T-helper 2 cell treated with Interferon-gamma antibody and Interleukin-4, amounts not matched to agents 5 μg/mL and 100 μg/mL, for 36 hours (primary cell): ENCODE measurements at regions not wholly inside any gene's neighbourhood (a gene's known extent, or its start where the extent isn't known, plus 50 kb on each side); places are given as distances from the start of the nearest gene placed in this dataset.

Experiments used
- DNase-seq: peaks from one replicate; pipeline ENCODE4 v3.0.0; 2021; ENCODE audit warnings: low spot score
- H3K27ac Mint-ChIP-seq: one replicate; pipeline ENCODE4 v1.8.0; 2021; ENCODE audit warnings: mild to moderate bottlenecking, mixed read lengths
- H3K27me3 Mint-ChIP-seq: one replicate; pipeline ENCODE4 v1.8.0; 2021; ENCODE audit warnings: low read depth, mixed read lengths
- H3K36me3 Mint-ChIP-seq: one replicate; pipeline ENCODE4 v1.8.0; 2021; ENCODE audit warnings: low read depth, mixed read lengths
- H3K4me1 Mint-ChIP-seq: one replicate; pipeline ENCODE4 v1.8.0; 2021; ENCODE audit warnings: low read depth, mixed read lengths
- H3K4me3 Mint-ChIP-seq: one replicate; pipeline ENCODE4 v1.8.0; 2022; ENCODE audit warnings: mild to moderate bottlenecking, moderate library complexity, mixed read lengths
- H3K9me3 Mint-ChIP-seq: one replicate; pipeline ENCODE4 v1.8.0; 2021; ENCODE audit warnings: mixed read lengths

DNA sequence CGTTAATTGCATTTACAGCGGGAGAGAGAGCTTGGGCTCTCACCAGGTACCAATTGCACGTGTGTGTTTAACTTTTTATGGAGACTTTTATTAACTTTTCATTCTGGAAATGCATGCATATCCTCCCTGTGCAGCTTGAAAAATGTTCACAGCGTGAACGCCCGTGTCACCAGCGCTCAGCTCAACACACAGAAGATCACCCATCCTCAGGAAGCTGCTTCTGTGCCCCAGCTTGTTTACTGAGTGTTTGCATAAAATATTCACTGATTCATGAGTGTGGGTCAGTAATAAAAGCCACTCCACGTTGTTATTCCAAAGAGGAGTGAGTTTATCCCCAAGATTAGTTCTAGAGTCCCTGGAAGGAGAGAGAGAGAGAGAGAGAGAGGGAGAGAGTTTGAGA is 75.5 kb upstream of the FZD10 start:
- no peak for DNase-seq
- Mint-ChIP-seq H3K4me1 (peaks cover 11% of the 10 kb centered on the region), H3K27me3 (no peaks in the 10 kb centered on the region), H3K4me3 (peak overlapping the region; percentile 1), H3K36me3 (no peaks in the 10 kb centered on the region), H3K27ac (no peak overlapping the region), H3K9me3 (peaks cover 7% of the 10 kb centered on the region)

DNA sequence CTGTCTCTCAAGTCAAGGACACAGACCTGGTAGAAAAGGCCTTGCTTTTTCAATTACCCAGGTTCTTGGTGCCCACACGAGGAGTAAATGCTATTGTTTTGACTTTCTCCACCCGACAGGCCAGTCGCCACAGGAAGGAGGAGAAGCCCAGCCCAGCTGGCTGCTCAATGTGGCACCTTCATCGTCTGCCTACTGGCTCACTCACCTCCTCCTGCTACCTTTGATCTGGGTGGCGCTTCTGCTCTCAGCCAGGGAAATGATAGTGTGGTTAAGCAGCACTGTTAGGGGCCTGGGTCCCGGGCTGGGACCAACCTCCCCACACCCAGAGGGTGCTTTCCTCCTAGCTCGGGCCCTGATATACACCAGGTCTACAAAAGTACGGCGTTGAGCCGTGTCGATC is 75.0 kb upstream of the FZD10 start:
- H3K36me3 Mint-ChIP-seq = no peaks in the 10 kb centered on the region
- peaks cover 10% of the 10 kb centered on the region for H3K9me3 Mint-ChIP-seq
- no peak for DNase-seq
- peaks cover 11% of the 10 kb centered on the region for H3K4me1 Mint-ChIP-seq
- no peak overlapping the region for H3K4me3 Mint-ChIP-seq
- no peak overlapping the region for H3K27ac Mint-ChIP-seq
- H3K27me3 Mint-ChIP-seq = no peaks in the 10 kb centered on the region

GRCh38 chr12:130088504-130088903 is 73.8 kb upstream of the FZD10 start:
- Mint-ChIP-seq H3K4me1 (peaks cover 8% of the 10 kb centered on the region), H3K27ac (no peak overlapping the region), H3K9me3 (peaks cover 10% of the 10 kb centered on the region), H3K36me3 (no peaks in the 10 kb centered on the region), H3K4me3 (no peak overlapping the region), H3K27me3 (no peaks in the 10 kb centered on the region)
- no peak for DNase-seq

- no peak overlapping the region for H3K27ac Mint-ChIP-seq
- H3K4me1 Mint-ChIP-seq = peaks cover 8% of the 10 kb centered on the region
- no peak overlapping the region for H3K4me3 Mint-ChIP-seq
- peaks cover 10% of the 10 kb centered on the region for H3K9me3 Mint-ChIP-seq
- no peaks in the 10 kb centered on the region for H3K27me3 Mint-ChIP-seq
- H3K36me3 Mint-ChIP-seq = no peaks in the 10 kb centered on the region
- DNase-seq = no peak
Measured at GRCh38 chr12:130090542-130090941, 71.7 kb upstream of the FZD10 start.

DNA sequence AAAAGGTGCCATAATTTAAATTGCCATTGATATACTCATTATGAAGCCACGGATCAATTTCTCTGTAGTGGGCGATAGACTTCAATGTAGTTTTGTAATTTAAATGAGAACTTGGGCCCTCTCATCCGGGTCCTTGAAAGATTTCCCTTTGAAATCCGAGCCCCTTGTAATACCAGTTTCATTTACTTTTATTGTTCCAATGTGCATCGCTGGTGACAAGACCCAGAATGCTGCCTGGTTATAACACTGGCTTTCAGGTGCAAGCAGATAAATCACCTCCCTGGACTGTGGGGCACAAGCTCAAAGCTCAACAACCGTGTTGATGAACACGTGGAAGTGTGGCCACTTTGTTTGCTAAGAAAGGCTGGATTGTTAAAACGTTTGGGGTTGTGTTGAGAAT is 68.9 kb upstream of the FZD10 start:
- peaks cover 10% of the 10 kb centered on the region for H3K9me3 Mint-ChIP-seq
- H3K27ac Mint-ChIP-seq = no peak overlapping the region
- no peak for DNase-seq
- no peaks in the 10 kb centered on the region for H3K27me3 Mint-ChIP-seq
- H3K36me3 Mint-ChIP-seq = no peaks in the 10 kb centered on the region
- H3K4me3 Mint-ChIP-seq = no peak overlapping the region
- H3K4me1 Mint-ChIP-seq = no peaks in the 10 kb centered on the region

DNA sequence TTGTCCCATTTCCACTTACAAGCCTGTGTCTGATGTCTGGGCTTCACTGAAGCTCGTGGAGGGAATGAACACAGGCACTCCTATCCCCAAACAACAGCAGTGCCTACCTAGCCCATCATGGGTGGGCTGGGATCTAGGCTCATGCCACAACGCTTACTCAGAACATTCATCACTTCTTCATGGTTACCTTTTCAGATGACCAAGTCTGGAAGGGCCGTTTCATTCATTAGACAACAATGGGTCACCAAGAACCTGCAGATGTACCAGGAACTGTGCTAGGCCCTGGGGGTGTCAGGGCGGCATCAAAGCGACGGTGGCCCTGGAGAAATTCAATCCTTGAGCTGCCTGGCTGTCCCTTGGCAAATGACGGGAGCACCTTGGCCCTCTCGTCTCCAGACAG is 64.9 kb upstream of the FZD10 start:
- Mint-ChIP-seq H3K4me1 (no peaks in the 10 kb centered on the region), H3K27ac (no peak overlapping the region), H3K36me3 (no peaks in the 10 kb centered on the region), H3K9me3 (no peaks in the 10 kb centered on the region), H3K27me3 (no peaks in the 10 kb centered on the region), H3K4me3 (no peak overlapping the region)
- no peak for DNase-seq

- Mint-ChIP-seq H3K4me1 (no peaks in the 10 kb centered on the region), H3K27me3 (no peaks in the 10 kb centered on the region), H3K4me3 (no peak overlapping the region), H3K9me3 (no peaks in the 10 kb centered on the region), H3K36me3 (no peaks in the 10 kb centered on the region), H3K27ac (no peak overlapping the region)
- DNase-seq = no peak
Measured at GRCh38 chr12:130097798-130098255, 64.4 kb upstream of the FZD10 start.

DNA sequence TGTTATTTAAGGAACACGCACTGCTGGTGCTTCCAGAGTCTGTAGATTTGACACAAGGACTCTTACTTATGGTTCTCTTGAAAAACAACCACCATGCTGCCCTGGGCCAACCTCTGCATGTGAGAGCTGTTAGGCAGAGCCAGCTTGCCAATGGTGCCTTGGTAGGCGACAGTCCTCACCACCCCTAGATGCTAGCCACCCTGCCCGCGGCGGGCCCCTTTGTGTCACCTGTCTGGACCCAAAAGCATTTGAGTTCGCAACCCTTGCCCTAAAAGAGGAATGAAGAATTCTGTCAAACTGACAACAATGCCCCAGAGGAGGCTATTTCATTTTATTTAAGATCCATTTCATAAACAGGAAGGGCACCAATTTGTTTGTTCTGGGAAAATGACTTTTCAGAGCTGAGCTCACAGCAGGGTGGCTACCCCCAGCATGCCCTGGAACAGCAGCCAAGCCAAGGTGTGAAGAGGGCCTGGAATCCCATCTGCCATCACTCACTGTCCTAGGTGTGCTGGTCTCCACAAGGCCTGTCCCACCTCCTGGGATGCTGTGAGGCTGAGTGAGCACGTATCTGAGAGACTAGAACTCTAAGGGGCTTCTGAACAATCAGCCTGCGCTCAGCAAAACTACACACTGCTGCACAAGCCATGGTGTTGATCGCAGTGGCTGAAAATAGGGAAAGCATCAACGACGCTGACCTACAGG is 63.8 kb upstream of the FZD10 start:
- Mint-ChIP-seq H3K4me3 (no peak overlapping the region), H3K27me3 (no peaks in the 10 kb centered on the region), H3K36me3 (no peaks in the 10 kb centered on the region), H3K27ac (no peak overlapping the region), H3K9me3 (no peaks in the 10 kb centered on the region), H3K4me1 (no peaks in the 10 kb centered on the region)
- no peak for DNase-seq

- H3K27me3 Mint-ChIP-seq = peaks cover 7% of the 10 kb centered on the region
- no peaks in the 10 kb centered on the region for H3K36me3 Mint-ChIP-seq
- no peak overlapping the region for H3K4me3 Mint-ChIP-seq
- DNase-seq = no peak
- H3K9me3 Mint-ChIP-seq = no peaks in the 10 kb centered on the region
- H3K27ac Mint-ChIP-seq = no peak overlapping the region
- no peaks in the 10 kb centered on the region for H3K4me1 Mint-ChIP-seq
Measured at GRCh38 chr12:130100634-130101362, 61.5 kb upstream of the FZD10 start.

GRCh38 chr12:130101370-130101769 is 60.9 kb upstream of the FZD10 start:
- H3K9me3 Mint-ChIP-seq = no peaks in the 10 kb centered on the region
- no peak overlapping the region for H3K4me3 Mint-ChIP-seq
- peaks cover 7% of the 10 kb centered on the region for H3K27me3 Mint-ChIP-seq
- no peaks in the 10 kb centered on the region for H3K4me1 Mint-ChIP-seq
- H3K27ac Mint-ChIP-seq = no peak overlapping the region
- H3K36me3 Mint-ChIP-seq = no peaks in the 10 kb centered on the region
- no peak for DNase-seq

DNA sequence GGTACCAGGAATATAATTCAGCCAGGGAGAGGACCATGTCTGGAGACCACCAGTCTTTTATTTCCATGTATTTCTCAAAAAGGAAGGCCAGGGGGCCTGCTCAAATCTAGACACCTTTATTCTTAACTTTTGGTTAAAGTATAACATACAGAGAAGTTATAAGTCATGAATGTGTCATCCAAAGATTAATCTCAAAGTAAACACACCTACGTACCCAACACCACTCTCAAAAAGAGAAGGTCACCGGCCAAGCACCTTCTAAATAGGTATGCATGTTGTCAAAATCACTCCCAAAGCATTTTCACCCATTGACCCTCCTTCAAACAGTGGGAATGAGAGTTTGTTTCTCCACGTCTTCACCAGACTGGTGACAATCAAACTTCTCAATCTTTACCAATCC is 60.0 kb upstream of the FZD10 start:
- Mint-ChIP-seq H3K27ac (no peak overlapping the region), H3K4me1 (no peaks in the 10 kb centered on the region), H3K4me3 (no peak overlapping the region), H3K27me3 (peaks cover 7% of the 10 kb centered on the region), H3K9me3 (no peaks in the 10 kb centered on the region), H3K36me3 (no peaks in the 10 kb centered on the region)
- no peak for DNase-seq

DNA sequence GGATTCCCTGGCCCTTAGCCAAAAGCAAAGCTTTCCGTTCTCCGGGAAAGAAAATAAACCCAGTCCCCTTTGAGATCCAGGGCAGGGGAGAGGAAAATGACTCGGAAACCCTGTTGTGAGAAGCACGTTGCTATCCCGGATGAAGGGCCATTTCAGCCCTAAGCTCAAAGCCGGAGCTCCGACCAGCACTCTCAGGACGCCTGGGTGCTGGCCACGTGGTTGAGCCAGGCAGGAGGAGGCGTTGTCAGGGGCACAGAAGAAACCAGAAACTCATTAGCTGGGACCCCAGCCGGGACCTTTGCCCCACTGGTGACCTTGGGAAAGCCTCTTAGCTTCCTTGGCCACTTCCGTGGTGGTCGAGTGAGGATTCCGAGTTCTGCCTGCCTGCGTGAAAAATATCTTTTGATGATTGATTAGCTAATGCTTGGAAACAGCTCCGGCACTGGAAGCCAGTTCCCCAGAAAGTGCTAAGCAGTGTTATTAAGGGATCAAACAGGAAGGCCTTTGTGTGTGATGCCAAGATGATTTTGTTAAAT is 57.6 kb upstream of the FZD10 start:
- Mint-ChIP-seq H3K9me3 (no peaks in the 10 kb centered on the region), H3K4me3 (no peak overlapping the region)
- DNase-seq = no peak

GRCh38 chr12:130109062-130109945 is 53.0 kb upstream of the FZD10 start:
- Mint-ChIP-seq H3K27me3 (peaks cover 2% of the 10 kb centered on the region), H3K4me1 (no peaks in the 10 kb centered on the region), H3K36me3 (no peaks in the 10 kb centered on the region), H3K27ac (no peak overlapping the region), H3K4me3 (no peak overlapping the region), H3K9me3 (no peaks in the 10 kb centered on the region)
- no peak for DNase-seq

More for the DNA sequence above, 57.6 kb upstream of the FZD10 start:
- H3K4me1 Mint-ChIP-seq = no peaks in the 10 kb centered on the region
- H3K27ac Mint-ChIP-seq = no peak overlapping the region
- H3K27me3 Mint-ChIP-seq = peaks cover 7% of the 10 kb centered on the region
- H3K36me3 Mint-ChIP-seq = no peaks in the 10 kb centered on the region

GRCh38 chr12:130110914-130111313 is 51.4 kb upstream of the FZD10 start:
- Mint-ChIP-seq H3K4me3 (no peak overlapping the region), H3K27me3 (no peaks in the 10 kb centered on the region), H3K36me3 (no peaks in the 10 kb centered on the region), H3K27ac (no peak overlapping the region), H3K9me3 (no peaks in the 10 kb centered on the region), H3K4me1 (no peaks in the 10 kb centered on the region)
- DNase-seq = no peak
